GM19438 (cell line): ENCODE measurements at regions not wholly inside any gene's neighbourhood (a gene's known extent, or its start where the extent isn't known, plus 50 kb on each side); places are given as distances from the start of the nearest gene placed in this dataset.
A peak's percentile ranks its signal among the peaks of the same experiment; 100 is the strongest.
"Not testable (repeated sequence)": the region's sequence is repeated elsewhere in the genome, so short reads cannot be mapped to it uniquely, and the experiment has no call there.

Source experiments
- ATAC-seq: cut with Tn5 transposase; IDR thresholded peaks from one replicate; pipeline ENCODE4 v1.9.1; 2021; ENCODE audit warnings: low read depth; ENCODE audit not compliant: unreplicated experiment

DNA sequence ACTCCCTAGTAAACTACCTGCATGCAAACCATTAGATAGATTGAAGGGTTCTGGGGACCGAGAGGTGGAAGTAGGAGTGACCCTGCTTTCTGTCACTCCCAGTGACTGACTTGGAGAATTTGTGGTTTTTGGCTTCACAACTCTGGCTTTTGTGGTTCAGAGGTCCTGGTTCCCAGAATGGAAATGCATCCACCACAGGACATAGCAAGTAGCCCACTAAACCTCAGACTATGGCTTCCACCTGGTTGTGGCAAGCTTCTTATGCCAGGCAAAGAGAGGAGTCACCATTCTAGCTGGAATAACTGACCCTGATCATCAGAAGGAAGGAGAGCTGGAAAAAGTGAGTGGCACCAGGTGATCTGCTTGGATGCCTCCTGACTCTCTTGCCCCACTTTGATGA lies 162.4 kb upstream of the TMEM260 start:
- no peak for ATAC-seq

DNA sequence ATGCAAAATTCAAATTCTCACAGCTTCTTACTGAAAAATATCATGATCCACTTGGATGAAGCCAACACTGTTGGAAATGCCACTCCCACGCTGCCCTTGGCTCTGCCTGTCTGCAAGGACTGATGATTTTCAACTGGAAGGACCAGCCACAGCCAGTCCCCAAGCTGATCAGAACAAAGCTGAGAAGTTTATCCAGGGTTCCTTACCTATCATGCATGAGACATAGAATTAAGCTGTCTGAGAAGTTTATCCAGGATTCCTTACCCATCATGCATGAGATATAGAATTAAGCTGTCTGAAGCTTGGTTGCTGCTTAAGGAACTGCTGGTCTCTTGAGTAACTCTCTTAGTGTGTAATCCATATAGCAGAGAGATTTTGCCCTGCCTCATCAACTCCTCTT lies 159.8 kb upstream of the TMEM260 start:
- no peak for ATAC-seq

DNA sequence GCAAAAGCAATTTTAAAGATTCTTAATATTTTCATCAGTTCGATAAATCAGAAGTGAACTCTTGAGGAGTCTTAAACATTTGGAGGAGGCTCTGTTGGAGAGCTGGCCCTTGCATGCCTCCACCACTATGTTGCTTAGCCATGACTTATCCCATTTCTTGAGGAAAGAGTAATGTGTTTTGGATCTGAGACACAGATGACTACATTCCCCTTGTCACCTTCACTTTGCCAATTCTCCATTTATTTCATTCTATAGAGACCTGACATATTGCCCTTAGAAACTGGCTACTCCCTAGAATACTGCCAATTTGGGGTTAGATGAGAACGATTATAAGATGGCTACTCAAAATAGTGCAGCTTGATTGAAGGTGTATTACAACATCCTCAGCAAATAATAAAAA lies 157.4 kb upstream of the TMEM260 start:
- no peak for ATAC-seq

DNA sequence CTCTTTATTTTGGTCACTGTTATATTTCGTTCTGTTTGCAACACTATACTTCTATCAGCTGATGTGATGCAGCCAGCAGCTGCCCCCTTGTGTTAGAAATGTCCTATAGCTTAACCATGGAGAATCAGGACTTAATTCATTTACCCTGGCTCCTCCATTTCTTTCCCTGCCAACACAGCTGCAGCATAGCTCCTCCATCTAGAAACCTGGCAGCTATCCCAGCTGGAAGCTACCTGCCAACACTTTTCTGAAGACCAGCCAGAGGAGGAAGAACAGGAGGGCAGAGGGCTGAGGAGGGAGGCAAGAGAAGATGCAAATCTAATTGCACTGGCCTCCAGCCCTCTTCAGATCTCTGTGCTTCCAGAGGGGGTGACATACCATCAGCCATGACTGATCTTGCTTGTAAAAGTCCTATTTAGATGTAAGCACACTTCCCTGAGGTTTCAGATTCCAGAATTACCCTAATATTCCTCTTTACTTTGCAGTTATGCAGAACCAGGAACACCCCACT lies 156.8 kb upstream of the TMEM260 start:
- peak; percentile 54 for ATAC-seq

DNA sequence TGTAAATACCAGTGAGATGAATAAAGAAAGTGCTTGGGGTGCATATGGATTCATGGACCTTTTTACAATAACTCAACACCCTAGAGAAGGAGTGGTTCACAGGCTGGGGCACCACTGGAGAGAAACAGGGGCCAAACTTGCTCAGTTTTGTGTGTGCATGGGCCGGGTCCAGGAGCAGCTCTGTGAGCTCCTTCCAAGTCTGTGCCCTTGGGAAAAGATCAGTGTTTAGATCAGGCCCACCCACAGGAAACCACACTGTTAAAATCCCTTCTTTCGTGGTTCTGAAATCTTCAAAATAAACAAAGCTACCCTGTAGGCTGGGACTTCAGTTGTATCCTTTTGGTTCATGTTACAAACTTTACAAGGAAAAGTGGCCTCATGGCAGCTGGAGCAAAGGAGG lies 156.1 kb upstream of the TMEM260 start:
- no peak for ATAC-seq

DNA sequence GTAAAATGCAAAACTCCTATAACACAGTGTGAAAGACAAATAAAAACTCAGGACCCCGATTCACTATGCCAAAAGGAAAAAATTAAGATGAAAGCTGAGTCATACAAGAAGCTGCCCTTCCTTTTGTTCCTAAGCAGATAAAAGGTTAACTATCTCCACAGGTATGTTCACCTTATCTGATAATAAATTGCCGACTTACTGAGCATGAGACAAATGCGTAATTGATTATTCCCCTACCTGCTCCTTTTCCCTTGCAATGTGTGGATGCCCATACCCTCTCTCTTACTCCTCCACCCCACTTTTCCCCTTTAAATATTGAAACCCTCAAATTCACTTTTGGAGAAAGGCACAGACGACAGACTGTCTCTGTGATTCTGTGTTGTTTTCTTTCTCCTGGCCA lies 148.6 kb upstream of the TMEM260 start:
- no peak for ATAC-seq

DNA sequence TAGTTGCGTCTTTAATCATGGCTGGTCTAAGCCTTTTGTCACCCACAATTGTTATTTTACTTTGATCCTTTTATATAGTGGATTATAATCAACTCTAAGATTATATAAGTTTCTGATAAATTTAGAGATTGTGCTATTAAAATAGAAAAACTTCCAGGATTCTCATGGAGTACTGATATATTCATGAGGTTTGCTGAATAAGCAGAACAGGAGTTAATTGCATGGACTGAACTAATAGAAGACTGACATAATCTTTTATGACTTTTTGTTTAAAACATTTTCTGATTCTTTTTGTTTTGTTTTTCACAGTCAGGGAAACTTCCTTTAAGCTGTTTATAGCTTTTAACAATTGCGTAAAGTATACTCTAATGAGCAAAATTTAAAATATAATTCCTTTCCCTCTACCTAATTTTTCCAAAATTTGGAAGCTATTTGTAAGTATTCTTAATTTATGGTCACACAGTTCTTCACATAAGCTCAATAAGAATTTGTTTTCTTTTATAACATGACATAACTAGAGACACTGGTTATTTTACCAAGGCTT lies 129.9 kb upstream of the TMEM260 start:
- no peak for ATAC-seq

DNA sequence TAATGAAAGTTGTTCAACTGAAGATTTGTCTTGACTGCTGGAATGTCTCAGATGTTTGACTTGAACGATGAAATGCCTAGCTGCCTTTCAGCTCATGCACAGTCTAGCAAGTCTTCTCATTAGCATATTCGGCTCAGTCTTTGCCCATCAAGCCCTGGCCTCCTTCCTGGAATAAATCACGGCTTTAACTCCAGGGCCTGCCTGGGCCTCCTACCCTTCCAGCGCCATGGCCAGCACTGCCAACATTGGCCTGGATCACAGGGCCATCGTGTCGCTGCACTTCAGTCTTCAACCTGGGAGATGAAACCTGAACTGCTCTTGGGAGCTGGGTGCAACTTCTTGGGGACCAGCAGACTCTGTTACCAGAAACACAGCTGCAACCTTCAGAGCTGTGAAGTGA lies 126.7 kb upstream of the TMEM260 start:
- ATAC-seq = no peak

DNA sequence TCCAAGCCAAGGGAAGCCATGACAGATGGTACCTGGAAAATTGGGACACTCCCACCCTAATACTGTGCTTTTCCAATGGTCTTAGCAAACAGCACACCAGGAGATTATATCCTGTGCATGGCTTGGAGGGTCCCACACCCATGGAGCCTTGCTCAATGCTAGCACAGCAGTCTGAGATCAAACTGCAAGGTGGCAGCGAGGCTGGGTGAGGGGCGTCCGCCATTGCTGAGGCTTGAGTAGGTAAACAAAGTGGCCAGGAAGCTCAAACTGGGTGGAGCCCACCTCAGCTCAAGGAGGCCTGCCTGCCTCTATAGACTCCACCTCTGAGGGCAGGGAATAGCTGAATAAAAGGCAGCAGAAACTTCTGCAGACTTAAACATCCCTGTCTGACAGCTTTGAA lies 124.9 kb upstream of the TMEM260 start:
- ATAC-seq = not testable (repeated sequence)

DNA sequence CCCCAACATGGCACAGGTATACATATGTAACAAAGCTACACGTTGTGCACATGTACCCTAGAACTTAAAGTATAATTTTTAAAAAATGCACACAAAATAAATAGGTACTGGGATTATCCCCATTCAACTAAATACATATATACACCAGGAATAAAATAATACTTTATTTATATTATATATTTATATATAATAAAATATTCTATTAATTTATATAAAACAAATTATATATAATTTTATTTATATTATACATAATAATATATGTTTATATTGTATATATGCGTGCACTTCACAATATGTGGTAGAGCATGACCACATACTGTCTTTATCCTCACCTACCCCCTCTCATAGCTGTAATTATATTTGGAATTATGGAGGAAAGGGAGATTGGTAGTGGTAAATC lies 119.1 kb upstream of the TMEM260 start:
- no peak for ATAC-seq

DNA sequence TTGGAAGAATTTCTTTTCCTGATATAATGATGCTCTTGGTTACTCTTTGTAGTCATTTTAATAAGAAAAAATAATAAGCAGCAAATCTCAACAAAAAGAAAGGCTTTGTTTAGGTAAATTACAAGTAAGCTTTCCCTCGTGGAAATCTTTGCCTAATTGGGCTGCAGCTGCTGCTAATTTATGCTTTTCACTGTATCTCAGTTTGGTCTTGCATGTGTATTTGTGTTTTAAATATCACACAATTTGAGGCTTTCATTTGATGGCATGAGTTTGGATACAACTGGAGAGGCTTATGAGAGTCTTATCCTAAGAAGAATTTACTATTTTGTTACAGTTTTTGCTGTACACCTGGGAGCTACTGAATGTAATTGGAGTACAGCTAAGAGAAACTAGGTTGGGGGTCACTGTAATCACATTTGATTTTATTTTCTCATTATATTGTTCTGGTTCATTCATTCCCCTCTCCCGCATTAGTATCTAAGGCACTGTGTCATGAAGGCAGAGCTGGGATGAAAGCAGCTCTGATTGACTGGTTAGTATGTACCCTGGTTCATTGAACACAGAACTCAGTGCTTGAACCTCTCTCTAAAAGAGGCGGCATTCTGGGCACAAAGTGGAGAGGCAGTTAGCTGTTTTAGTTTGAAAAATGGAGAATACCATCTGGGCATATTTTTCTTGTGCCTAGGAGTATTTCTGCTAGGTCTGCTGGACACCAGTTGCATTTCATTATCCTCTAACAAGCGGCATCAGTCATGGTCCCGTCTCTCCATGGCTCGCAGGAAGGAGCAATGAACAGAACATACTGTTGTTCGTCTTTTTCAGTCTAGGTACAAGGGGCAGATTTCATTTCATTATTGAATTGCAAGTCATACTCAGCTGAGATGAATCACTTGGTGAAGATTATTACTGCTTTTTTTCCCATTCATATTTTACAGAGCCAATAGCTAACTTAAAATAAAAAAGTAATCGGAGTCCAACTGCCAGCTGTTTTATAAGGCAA lies 118.0 kb upstream of the TMEM260 start:
- ATAC-seq = no peak

DNA sequence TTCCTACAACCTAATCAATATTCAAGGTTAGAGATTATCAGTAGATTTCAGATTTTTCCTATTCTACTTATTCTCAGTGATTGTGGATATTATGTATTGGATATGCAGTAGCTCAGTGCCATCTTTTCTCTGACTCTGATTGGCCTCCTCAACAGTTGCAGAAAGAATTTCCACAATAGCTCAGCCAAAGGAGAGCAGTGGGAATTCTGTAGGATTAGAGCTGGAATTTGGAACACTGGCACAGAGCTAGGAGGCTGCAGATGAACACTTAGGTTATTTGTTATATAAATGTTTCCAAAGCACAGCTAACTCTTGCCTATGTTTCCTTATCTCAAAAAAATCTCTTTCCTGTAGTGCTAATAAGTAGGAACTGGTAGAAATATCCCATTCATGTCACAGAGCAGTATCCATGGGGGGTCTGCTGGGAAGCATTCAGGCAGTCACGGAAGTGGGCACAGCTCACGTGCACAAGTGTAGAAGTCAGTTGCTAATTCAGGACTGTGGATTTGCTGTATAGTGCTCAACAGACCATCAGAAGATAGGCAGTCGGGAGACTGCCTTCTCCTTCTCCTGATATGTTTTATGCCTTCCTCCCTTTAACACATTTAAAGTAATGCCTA lies 116.2 kb upstream of the TMEM260 start:
- ATAC-seq = no peak

DNA sequence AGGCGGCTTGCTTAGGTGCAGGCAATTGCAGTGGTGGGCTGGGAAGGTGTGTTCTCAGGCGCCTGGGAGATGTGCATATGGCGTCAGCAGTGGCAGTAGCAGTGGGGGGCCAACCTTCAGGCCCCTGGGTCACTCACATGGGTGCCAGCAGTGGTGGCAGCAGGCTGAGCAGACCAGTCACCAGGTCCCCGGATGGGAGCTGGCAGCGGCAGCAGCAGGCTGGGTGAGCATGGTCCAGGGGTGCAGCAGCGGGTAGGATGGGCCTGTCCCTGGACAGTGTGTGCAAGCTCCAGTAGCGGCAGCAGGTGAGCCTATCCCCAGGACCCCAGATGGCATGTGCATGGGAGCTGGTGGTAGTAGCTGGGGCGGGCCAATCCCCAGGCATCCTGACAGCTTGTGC lies 108.5 kb upstream of the TMEM260 start:
- no peak for ATAC-seq

DNA sequence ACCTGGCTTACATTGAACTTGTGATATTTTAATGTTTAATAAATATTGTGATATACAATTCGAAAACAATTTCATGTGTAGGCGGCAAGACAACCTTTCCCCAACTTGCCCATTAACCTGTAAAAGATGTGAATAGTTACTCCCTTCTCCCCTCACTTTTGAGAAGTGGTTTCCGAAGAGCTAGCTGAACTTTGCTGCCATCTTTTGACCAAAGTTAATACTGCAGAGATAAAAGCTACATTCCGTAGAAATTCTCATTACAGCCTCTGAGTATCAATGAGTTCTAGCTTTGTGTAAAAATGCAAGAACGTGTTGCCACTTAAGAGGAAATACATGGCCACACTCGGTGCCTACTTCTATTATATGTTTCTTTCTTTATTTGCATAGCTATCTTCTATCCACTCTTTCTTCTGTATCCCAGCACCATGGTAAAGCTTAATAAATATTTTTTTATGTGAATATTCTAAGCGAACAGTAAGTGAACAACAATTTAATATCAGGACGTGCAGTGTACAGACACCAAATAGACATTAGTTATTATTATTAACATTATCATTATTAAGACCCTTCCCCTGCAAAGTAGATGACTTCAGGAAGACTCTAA lies 105.1 kb upstream of the TMEM260 start:
- ATAC-seq = no peak

DNA sequence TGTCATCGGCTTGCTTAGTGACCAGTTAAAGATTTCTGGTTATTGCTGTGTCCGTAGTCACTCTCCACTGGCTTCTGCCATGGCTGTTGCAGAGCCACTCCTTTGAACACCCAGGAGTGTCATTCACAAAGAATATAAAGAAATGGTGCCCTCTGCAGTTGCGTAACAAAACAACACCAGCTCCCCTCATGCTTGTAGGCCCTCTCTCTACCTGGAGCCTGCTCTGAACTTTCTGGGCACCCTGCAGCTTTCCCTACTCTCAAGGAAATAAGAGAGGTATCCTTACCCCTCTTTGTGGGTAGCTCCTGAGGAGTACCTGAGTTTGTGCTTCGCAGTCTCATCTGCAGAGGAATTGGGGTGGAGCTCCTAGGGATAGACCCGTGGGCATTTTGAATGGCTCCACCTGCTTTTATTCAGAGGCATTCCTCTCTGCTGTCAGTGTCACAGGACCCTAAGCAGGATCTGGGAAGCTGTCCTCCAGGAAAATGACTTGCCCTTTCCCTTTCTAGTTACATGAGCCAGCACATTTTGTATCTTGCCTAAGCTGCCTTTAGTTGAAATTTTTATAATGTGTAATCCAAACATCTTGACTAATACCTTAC lies 97.2 kb upstream of the TMEM260 start:
- ATAC-seq = no peak

DNA sequence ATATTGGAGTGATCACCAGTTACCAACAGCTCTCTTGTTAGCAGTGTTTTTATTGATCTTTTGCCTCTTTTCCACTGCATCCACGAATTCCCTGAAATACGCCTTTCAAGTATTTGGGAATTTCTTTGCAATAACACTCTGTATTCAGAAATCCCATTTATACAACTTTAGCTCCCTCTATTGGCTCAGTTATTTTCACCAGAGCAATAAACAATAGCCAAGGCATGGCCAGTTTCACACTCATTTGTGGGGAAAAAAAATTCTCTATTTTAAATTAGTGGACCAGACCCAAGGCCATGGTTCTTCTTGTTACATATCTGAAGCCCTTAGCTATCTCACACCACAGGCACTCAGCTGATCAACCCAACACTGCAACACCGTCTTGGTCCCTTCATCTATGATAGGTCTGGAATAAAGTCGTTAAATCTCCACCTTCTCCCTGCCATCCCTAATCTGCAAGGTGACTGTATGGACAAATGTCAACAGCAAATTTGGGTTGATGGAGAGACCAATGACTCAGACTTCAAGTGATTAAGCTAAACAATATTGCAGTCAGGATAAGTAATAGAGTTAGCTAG lies 92.4 kb upstream of the TMEM260 start:
- ATAC-seq = no peak

DNA sequence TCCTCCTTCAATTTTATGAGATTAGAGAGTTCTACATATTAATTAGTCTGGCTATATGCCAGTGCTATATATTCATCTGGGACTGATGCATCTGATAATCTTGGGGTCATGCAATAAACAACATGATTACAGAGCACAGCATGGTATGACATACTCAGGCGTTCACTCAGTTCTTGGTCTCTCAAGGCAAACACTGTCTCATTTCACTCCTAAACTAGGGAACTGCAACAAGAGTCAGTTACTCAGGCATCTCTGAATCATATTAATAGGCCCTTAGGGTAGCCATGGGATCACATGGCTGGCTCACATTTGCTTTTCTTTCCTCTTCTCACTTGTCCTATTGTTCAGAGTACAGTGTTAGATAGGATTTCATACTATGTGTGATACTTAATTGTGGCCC lies 91.8 kb upstream of the TMEM260 start:
- ATAC-seq = no peak

DNA sequence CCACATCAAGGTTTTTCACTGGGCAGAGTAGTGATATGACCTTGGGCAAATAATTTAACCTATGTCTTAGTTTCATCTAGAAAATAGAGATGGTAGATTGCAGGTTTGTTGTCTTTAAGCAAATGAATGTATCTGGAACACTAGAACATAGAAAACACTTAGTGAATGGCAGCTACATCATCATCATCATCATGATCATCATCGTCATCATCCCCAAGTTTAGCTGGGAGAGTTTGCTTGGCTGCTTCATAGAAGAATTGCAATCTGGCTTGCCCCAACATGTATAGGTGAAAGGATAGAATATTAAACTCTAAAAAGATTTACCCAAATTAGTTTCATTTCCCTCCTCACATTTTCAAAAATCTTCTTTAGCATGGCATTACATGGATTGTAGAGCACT lies 91.3 kb upstream of the TMEM260 start:
- ATAC-seq = no peak

DNA sequence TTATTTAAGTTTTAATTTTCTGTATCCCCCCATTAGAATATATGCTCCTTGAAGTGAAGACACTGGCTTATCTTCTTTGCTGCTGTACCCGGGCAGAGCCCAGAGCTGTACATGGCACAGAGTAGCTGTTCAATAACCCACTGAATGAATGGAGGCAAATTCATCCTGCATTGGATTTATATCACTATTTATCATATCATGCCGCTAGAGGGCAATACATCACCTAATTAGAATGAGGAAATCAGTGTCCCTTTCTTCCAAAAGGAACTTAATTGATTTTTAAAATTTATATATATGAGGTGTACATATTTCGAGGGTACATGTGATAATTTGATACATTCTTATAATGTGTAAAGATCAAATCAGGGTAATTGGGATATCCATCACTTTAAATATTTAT lies 89.2 kb upstream of the TMEM260 start:
- ATAC-seq = no peak
